K562 (cell line): ENCODE measurements at regions not wholly inside any gene's neighbourhood (a gene's known extent, or its start where the extent isn't known, plus 50 kb on each side); places are given as distances from the start of the nearest gene placed in this dataset.

Experiments used
- ATAC-seq: fragments of 200-7000 bp; cut with Tn5 transposase; 3 replicates; pipeline ENCODE4 v1.9.1; 2020; ENCODE audit warnings: moderate library complexity
- BruUV-seq: library from RNA; stranded (reverse); fragments of 400-500 nt; replicated peaks from 2 replicates; lab custom pipeline; 2021; lab: Mats Ljungman, UMichigan
- CTCF ChIA-PET: fragments of 300-600 bp; formaldehyde crosslinking; extraction: SDS; loops from one replicate; lab custom pipeline; 2021; ENCODE audit warnings: low intra/inter-chr PET ratio; lab: Yijun Ruan, JAX
- POLR2A ChIA-PET: fragments of 300-600, 350-650 bp; sonication (Branson Sonifier 250); formaldehyde crosslinking; extraction: SDS; loops from one replicate; lab custom pipeline; 2021; ENCODE audit warnings: antibody characterized with exemption, inconsistent platforms; lab: Yijun Ruan, JAX
- DNase-seq, 4 experiments: peaks; one replicate each; pipeline versions ENCODE4 v3.0.0 to v3.0.0-alpha.2; 2011 to 2018; ENCODE audit warnings: low spot score in 3 of 4, mixed read lengths in 3 of 4; ENCODE audit errors: extremely low read depth in 1 of 4
- FAIRE-seq: peaks from 2 replicates; lab custom pipeline; 2011; peaks lifted over from hg19 to GRCh38; lab: Jason Lieb, UNC
- H2AFZ ChIP-seq: 2 replicates; pipeline ENCODE4 v1.6.0; 2011; ENCODE audit warnings: low read depth, low read length, control low read depth, inconsistent platforms
- H3K27ac ChIP-seq: fragments of 200-600 bp; 3 replicates; pipeline ENCODE4 v1.8.0; 2011; ENCODE audit warnings: low read depth, mild to moderate bottlenecking, control low read depth, inconsistent platforms, low read length, moderate library complexity, mixed read lengths; ENCODE audit errors: extremely low read depth
- H3K27me3 ChIP-seq, 2 experiments: fragments of 300-600 bp in 1 of 2; 2 replicates in 1 of 2; 3 replicates in 1 of 2; pipeline versions ENCODE4 v1.6.0 to v1.8.0; 2011; ENCODE audit warnings: inconsistent platforms in 2 of 2, low read length in 2 of 2, mild to moderate bottlenecking in 1 of 2, mixed read lengths in 1 of 2, moderate library complexity in 1 of 2; ENCODE audit not compliant: control insufficient read depth in 2 of 2, insufficient read depth in 2 of 2
- H3K36me3 ChIP-seq: fragments of 300-600 bp; 3 replicates; pipeline ENCODE4 v1.8.0; 2011; ENCODE audit warnings: mild to moderate bottlenecking, low read length, inconsistent platforms; ENCODE audit not compliant: control insufficient read depth, insufficient read depth
- H3K4me1 ChIP-seq, 2 experiments: fragments of 200-600 bp in 1 of 2; replicated peaks in 1 of 2; 2 replicates in 1 of 2; 3 replicates in 1 of 2; pipeline versions ENCODE4 v1.5.1 to v1.8.0; 2011; ENCODE audit warnings: inconsistent platforms in 2 of 2, low read length in 2 of 2, mild to moderate bottlenecking in 1 of 2, mixed read lengths in 1 of 2, moderate library complexity in 1 of 2; ENCODE audit not compliant: control insufficient read depth in 2 of 2, insufficient read depth in 2 of 2
- H3K4me2 ChIP-seq: 2 replicates; pipeline ENCODE4 v1.6.1; 2011; ENCODE audit warnings: low read length, control low read depth, inconsistent platforms, mixed read lengths; ENCODE audit not compliant: insufficient read depth
- H3K4me3 ChIP-seq: fragments of 200-600 bp; sonication (generic), shearing (Covaris generic); 2 replicates; pipeline ENCODE4 v1.5.1; 2016; ENCODE audit warnings: control low read depth, inconsistent platforms
- H3K79me2 ChIP-seq: fragments of 200-600 bp; 3 replicates; pipeline ENCODE4 v1.8.0; 2011; ENCODE audit warnings: low read length, inconsistent platforms; ENCODE audit not compliant: control insufficient read depth, insufficient read depth
- H3K9ac ChIP-seq, 2 experiments: 2 replicates each; pipeline versions ENCODE4 v1.6.0 to v1.6.1; 2011; ENCODE audit warnings: low read depth in 2 of 2, low read length in 2 of 2, control low read depth in 1 of 2, inconsistent platforms in 1 of 2, mild to moderate bottlenecking in 1 of 2, mixed read lengths in 1 of 2; ENCODE audit not compliant: insufficient read depth in 1 of 2
- H3K9me1 ChIP-seq: one replicate; pipeline ENCODE4 v1.6.0; 2011; ENCODE audit warnings: inconsistent platforms, mild to moderate bottlenecking, low read length, moderate library complexity; ENCODE audit not compliant: control insufficient read depth, insufficient read depth
- H3K9me3 ChIP-seq: replicated peaks from 2 replicates; pipeline ENCODE4 v1.5.1; 2011; ENCODE audit warnings: low read depth, low read length, inconsistent platforms; ENCODE audit not compliant: control insufficient read depth, insufficient read depth
- H4K20me1 ChIP-seq: replicated peaks from 2 replicates; pipeline ENCODE4 v1.6.1; 2011; ENCODE audit warnings: low read length, inconsistent platforms, mixed read lengths; ENCODE audit not compliant: control insufficient read depth, insufficient read depth
- C11orf30 ChIP-seq: fragments of 450-650 bp; IDR thresholded peaks from 2 replicates; pipeline ENCODE4 v1.6.1; 2016; ENCODE audit warnings: low read depth, mild to moderate bottlenecking
- CHCHD3 ChIP-seq: fragments of 250-450 bp; sonication (Bioruptor Pico); IDR thresholded peaks from 2 replicates; pipeline ENCODE4 v2.1.2; 2022; ENCODE audit warnings: mild to moderate bottlenecking
- MAFF ChIP-seq: IDR thresholded peaks from 2 replicates; pipeline ENCODE4 v1.6.1; 2012; ENCODE audit warnings: low read length, improper control_type of control experiment
- MAFG ChIP-seq: fragments of 450-650 bp; conservative IDR thresholded peaks from 2 replicates; pipeline ENCODE4 v1.6.1; 2016; ENCODE audit warnings: missing genetic modification characterization, missing compliant biosample characterization
- NFE2L1 ChIP-seq: fragments of 450-650 bp; IDR thresholded peaks from 2 replicates; pipeline ENCODE4 v1.6.1; 2016; ENCODE audit warnings: missing genetic modification characterization, low read depth, mild to moderate bottlenecking, missing compliant biosample characterization, moderate library complexity, borderline replicate concordance
- PBX2 ChIP-seq, 2 experiments: IDR thresholded peaks in 1 of 2; conservative IDR thresholded peaks in 1 of 2; 2 replicates each; pipeline ENCODE4 v1.6.1; 2016; ENCODE audit warnings: low read depth in 2 of 2, mild to moderate bottlenecking in 1 of 2, missing compliant biosample characterization in 1 of 2, missing genetic modification characterization in 1 of 2, moderate library complexity in 1 of 2
- ZC3H8 ChIP-seq: fragments of 450-650 bp; IDR thresholded peaks from 2 replicates; pipeline ENCODE4 v1.6.1; 2017
- ZNF316 ChIP-seq: fragments of 450-650 bp; IDR thresholded peaks from 2 replicates; pipeline ENCODE4 v1.6.1; 2016
- ZNF764 ChIP-seq: fragments of 250-450 bp; sonication (Bioruptor Pico); IDR thresholded peaks from 2 replicates; pipeline ENCODE4 v1.4.0; 2020; ENCODE audit warnings: low read depth, mild to moderate bottlenecking, moderate library complexity
- WGBS: fragments of 100-300 bp; shearing (Covaris generic); methylation state at CpG from one replicate; pipeline ENCODE4 v1.1.6; 2016; ENCODE audit warnings: low coverage, mixed read lengths; ENCODE audit not compliant: insufficient coverage; ENCODE audit errors: missing lambda C conversion rate; 5-methylcytosine and 5-hydroxymethylcytosine counted together
- in situ Hi-C: fragments of 300-500 bp; cut with MboI; formaldehyde crosslinking; loops from 4 replicates; pipeline ENCODE4 v1.15.0; 2018; ENCODE audit warnings: inconsistent platforms, mixed read lengths
- intact Hi-C: fragments of 100-400 bp; cut with micrococcal nuclease; formaldehyde crosslinking; loops from 2 replicates; pipeline ENCODE4 v1.14.2; 2022

GRCh38 chr2:157991932-157992331, 109.7 kb upstream of the UPP2 start:
- no peak for ATAC-seq
- no peaks in the 10 kb centered on the region for H3K79me2 ChIP-seq
- WGBS, result 18% methylated on average over 6 of the region's 6 CpGs
- H3K9ac ChIP-seq, result no peak overlapping the region
- no peak for DNase-seq
- no peaks in the 10 kb centered on the region for H3K9me3 ChIP-seq
- H3K27ac ChIP-seq, result no peak overlapping the region
- H4K20me1 ChIP-seq, result no peaks in the 10 kb centered on the region
- no peak overlapping the region for H3K4me3 ChIP-seq
- no peaks in the 10 kb centered on the region for H3K27me3 ChIP-seq
- no peak for FAIRE-seq
- TF ChIP-seq C11orf30 (peak; percentile 26; the same call in 1 of the 2 replicates), MAFF (peak; percentile 9; the same call in 1 of the 2 replicates), CHCHD3 (CRISPR knock-in tag) (no peak), ZC3H8 (no peak), ZNF316 (peak; percentile 47), NFE2L1 (tag) (0 out of 2 replicates have a peak, but pooled peaks have one; percentile 56), ZNF764 (CRISPR knock-in tag) (no peak), PBX2 (CRISPR knock-in tag; IDR thresholded peaks at IDR 0.05; ENCODE audit: low read depth) (no peak), PBX2 (tag; conservative IDR thresholded peaks at IDR 0.05; ENCODE audit: low read depth) (peak; percentile 20; the same call in 1 of the 2 replicates), MAFG (tag) (peak; percentile 62)
- BruUV-seq, result no TSS peak
- POLR2A ChIA-PET, result interaction anchor here (1.0 to 1.5 kb wide), 3 partner anchors 12 to 205 kb away, joined by 3 to 4 read pairs (median 3); partner anchors contain the start of gene ACVR1
- in situ Hi-C loops, result no loop called here
- H3K4me2 ChIP-seq, result no peak overlapping the region
- no peaks in the 10 kb centered on the region for H3K9me1 ChIP-seq
- CTCF ChIA-PET, result no interaction called here
- H3K36me3 ChIP-seq, result no peaks in the 10 kb centered on the region
- H2AFZ ChIP-seq, result no peak overlapping the region; the same call in 1 of the 2 replicates
- intact Hi-C loops, result no loop called here
- no peaks in the 10 kb centered on the region for H3K4me1 ChIP-seq
